ENCODE measurements at regions not wholly inside any gene's neighbourhood (a gene's known extent, or its start where the extent isn't known, plus 50 kb on each side); places are given as distances from the start of the nearest gene placed in this dataset.

DNA sequence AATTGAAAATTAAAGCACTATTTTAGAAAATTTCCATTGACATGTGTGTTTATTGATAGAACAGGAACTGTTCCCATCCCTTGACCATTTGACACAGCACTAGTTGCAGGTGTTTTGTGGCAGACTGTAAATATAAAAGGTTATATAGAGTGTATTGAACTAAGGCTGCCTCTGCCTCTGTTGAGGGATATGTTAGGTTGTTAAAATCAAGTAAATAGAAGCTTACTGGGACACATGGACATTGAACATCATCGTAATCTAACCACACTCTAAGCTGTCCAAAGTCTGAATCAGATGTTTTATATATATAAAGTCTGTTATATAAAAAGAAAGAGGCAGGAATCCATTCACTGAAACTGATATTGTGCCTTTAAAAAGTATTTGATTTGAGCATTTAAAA is 308.1 kb upstream of the PKN2 start:
- TF ChIP-seq, protein P1, sequence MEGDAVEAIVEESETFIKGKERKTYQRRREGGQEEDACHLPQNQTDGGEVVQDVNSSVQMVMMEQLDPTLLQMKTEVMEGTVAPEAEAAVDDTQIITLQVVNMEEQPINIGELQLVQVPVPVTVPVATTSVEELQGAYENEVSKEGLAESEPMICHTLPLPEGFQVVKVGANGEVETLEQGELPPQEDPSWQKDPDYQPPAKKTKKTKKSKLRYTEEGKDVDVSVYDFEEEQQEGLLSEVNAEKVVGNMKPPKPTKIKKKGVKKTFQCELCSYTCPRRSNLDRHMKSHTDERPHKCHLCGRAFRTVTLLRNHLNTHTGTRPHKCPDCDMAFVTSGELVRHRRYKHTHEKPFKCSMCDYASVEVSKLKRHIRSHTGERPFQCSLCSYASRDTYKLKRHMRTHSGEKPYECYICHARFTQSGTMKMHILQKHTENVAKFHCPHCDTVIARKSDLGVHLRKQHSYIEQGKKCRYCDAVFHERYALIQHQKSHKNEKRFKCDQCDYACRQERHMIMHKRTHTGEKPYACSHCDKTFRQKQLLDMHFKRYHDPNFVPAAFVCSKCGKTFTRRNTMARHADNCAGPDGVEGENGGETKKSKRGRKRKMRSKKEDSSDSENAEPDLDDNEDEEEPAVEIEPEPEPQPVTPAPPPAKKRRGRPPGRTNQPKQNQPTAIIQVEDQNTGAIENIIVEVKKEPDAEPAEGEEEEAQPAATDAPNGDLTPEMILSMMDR (conservative IDR thresholded peaks at IDR 0.05) = no peak
- TF ChIP-seq ZFX (IDR thresholded peaks at IDR 0.05) = no peak
- H3K27ac ChIP-seq = no peak overlapping the region

DNA sequence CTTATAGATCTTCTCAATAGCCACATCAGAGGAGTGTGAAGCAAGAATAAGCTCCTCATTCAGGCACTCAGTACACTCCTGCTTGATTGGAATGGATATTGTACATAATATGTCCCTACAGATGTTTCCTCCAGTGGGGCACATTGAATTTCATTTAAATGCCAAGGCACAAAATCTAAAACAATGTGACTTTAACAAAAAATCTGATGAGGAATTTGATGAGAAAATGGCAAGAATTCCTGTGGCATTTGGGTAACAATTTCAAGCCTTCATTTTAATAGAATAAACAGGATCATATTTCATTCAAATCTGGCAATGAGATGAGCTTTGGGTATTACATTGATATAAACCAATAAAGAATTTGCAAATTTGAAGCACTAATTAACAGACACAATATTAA is 307.7 kb upstream of the PKN2 start:
- H3K27ac ChIP-seq = no peak overlapping the region
- TF ChIP-seq ZFX (IDR thresholded peaks at IDR 0.05) = no peak
- TF ChIP-seq, protein P1 (conservative IDR thresholded peaks at IDR 0.05) = no peak

DNA sequence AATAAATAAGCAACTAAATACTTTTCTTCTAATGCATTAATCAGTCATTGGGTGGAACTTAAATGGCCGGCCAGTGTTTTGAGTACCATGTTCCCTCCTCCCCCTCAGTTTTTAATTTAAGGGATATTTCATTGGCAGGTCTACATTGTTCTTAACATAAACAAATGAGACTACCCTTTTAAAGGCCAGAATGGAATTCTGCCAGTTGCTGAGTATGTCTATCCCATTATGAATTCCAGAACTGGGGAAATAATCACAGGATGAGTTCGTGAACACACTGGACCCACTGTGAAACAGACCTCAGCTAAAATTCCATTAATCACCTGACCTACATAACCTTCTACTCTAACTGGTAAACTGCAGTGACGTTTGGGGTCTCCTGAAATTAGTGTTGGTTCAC is 305.5 kb upstream of the PKN2 start:
- no peak for TF ChIP-seq ZFX (IDR thresholded peaks at IDR 0.05)
- TF ChIP-seq, protein P1 (conservative IDR thresholded peaks at IDR 0.05) = no peak
- H3K27ac ChIP-seq = no peak overlapping the region

DNA sequence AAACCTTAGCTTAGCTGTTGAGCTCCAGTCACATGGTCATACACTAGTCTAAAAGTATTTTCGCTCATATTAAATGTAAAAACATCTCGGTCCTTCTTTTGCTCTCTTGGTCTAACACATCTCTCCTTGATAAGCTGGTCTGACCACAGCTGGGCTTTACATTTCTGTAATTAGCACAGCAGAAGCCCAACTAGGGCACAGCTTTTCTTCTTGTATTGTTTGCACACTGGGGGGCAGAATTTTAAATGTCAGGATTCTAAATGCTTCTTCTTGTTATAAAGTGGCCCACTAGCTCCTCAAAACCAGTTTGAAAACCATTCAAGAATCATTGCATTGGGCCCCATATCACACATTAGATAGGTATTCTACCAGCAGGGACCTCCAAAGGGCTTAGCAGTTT is 289.1 kb upstream of the PKN2 start:
- H3K27ac ChIP-seq = no peak overlapping the region
- TF ChIP-seq ZFX (IDR thresholded peaks at IDR 0.05) = no peak
- TF ChIP-seq, protein P1 (conservative IDR thresholded peaks at IDR 0.05) = no peak

DNA sequence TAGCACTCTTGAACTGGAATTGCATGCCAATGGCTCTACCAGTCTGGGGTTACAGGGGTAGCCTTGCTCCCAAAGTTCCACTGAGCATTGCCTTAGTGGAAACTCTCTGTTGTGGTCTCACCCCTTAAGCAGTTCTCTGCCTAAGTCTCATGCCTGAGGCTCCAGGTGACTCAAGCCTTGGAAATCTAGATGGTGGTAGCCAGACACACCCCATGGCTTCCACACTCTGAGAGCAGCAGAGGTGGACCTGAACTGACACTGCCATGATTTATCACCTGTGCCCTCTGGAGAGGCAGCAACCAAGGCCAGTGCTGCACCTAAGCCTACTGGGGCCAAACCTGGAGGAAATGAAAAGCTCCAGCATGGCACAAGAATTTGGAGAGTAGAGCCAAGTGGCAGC is 285.7 kb upstream of the PKN2 start:
- no peak for TF ChIP-seq ZFX (IDR thresholded peaks at IDR 0.05)
- TF ChIP-seq, protein P1 (conservative IDR thresholded peaks at IDR 0.05) = no peak
- H3K27ac ChIP-seq = no peak overlapping the region

DNA sequence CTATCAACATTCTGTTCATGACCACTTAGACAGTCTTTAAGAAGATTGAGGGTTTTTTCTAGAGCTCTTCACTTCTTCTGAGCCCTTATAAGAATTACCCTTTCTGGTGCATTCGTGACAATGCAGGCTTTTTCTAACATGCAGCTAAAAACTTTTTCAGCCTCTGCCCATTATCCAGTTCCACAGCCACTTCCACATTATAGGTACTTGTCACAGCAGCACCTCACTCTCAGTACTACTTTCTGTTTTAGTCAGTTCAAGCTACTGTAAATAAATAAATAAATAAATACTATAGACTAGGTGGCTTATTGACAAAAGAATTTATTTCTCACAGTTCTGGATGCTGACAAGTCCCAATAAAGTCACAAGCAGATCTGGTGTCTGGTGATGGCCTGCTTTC is 284.4 kb upstream of the PKN2 start:
- no peak for TF ChIP-seq ZFX (IDR thresholded peaks at IDR 0.05)
- TF ChIP-seq, protein P1 (conservative IDR thresholded peaks at IDR 0.05) = no peak
- no peak overlapping the region for H3K27ac ChIP-seq

DNA sequence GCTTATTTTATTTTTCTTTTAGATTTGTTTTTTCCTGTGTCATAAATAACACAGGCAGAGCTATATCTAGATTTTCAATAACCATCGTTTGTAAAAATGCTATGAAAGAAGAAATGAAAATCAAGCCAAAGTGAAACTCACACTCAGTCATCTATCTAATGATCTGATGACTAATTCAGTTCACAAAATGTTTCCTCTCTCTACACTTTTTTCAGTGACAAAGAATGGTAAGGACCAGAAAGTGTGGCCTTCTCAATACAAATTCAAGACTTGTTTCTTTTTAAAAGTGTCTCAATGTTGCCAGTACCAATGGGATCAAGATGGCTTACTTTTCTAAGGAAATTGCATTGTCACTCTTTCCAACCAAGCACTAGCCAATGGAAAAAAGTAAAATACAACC is 282.8 kb upstream of the PKN2 start:
- no peak overlapping the region for H3K27ac ChIP-seq
- TF ChIP-seq, protein P1 (conservative IDR thresholded peaks at IDR 0.05) = no peak
- no peak for TF ChIP-seq ZFX (IDR thresholded peaks at IDR 0.05)

All from C4-2B (cell line).